Renal cortical epithelial cell (primary cell): ENCODE measurements at regions not wholly inside any gene's neighbourhood (a gene's known extent, or its start where the extent isn't known, plus 50 kb on each side); places are given as distances from the start of the nearest gene placed in this dataset.
"Not testable (repeated sequence)": the region's sequence is repeated elsewhere in the genome, so short reads cannot be mapped to it uniquely, and the experiment has no call there.

Experiments used
- DNase-seq: peaks from one replicate; pipeline ENCODE4 v3.0.0-alpha.2; 2011; ENCODE audit warnings: low read depth

DNA sequence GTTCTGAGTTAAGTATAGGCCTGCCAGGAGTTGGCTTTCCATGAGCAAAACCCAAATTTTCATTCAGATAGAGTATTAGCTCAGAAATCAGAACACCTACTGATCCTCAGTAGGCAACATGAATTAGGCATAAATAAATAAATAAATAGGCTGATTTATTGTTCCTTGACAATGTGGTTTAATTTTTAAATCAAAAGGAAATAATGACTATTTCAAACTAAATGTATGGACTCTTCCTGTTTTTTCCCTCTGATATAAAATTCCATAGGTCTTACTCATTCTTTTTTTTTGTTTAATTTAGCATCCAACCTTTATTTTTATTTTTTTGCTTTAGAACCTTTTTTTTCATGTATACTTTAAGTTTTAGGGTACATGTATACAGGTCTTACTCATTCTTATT is 140.2 kb upstream of the ITGA6 start:
- DNase-seq: no peak

DNA sequence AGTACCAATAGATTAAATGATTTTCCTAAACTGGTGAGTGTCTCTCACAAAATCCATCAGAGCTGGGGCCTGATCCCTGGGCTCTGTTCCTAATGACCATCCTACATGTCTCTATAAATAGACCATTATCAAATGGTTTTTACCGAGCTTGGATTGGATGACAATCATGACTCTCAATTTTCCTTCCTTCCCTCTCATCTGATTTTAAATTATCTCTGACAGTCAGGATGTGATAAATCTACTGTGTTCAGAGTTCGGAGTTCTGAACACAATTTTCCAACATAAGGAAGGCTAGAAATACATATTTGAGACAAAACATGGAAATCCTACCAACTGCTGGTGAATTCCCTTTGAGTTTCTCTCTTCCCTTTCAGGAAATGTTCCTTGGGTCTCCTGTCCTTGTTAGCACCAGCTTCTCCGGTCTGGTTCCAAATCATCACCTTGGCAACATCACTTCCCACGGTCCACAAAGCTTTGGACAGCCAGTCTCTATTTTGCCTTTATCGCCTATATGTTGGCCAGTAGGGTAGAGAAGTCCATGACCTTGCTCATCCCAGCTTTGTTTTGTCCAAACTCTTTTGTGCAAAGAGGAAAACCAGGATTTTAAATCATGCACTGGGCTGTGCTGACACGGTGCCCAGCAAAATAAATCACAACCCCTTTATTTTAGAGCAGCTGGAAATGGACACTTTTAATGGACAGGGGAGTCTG is 139.6 kb upstream of the ITGA6 start:
- no peak for DNase-seq

DNA sequence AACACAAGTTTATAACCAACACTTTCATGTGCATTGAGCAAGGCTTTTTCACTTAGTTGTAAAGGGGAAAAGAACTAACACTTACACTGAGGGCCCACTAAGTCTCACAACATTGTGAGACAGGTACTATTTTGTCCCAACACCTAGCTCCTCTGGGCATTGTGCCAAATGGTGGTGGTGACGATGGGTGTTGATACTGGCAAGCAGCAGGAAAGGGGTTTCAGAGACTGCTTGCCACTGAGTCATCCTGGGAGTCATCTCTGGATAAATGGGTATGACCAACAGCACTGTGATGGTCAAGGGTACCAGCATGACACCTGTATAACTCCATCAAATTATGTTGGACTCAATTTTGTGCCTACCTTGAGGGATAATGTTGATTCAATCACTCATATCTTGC is 138.8 kb upstream of the ITGA6 start:
- peak; percentile 69 for DNase-seq

DNA sequence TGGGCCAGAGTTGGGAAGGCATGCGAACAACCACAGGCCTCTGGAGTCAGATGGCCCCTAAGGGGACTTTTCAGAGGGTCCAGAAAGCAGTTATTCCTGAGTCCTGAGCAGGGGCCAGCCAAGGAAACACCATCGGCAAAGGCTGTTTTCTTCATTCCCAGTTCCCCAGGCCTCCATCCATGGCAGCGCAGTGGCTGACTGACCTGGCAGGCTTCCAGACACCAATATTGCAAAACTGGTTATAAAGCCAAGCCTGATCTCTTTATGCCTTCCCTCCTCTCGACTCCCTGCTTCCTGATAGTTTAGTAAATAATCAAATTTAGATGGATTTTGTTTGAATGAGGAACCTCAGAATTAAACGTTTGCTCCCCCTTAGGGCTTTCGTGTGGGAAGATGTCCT is 133.4 kb upstream of the ITGA6 start:
- peak; percentile 54 for DNase-seq

DNA sequence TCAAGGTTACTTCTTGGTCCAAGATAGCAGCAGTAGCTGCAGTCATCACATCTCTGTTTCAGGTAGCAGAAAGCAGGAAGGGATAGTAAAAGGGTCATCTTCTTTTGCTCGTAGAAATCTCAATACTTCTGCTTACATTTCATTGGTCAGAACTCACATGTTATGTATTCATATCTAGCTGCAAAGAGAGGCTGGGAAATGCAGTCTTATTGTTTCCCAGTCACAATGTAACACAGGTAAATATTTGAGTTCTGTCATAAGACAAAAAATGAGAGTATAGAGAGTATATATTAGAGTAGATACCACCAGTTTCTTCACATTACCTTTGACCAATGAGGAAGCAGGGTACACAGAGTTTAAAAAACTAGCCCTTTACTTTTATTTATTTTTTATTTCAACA is 132.4 kb upstream of the ITGA6 start:
- no peak for DNase-seq

DNA sequence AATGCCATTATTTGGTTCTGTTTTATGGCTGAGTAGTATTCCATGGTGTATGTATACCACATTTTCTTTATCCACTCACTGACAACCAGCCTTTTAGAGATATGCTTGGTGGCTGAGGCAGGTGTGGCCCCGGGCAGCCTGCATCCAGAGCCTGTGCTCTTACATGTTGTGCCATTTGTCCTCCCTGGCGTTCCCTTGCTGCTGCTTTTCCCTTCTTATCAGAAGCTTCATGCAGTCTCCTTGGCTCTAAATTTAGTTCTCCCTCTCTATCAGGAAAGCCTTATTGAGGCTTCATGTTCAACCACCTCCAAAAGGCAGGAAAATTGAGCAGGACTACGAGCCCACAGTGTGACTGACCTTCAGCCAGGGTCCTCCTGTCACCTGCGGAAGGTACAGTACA is 131.7 kb upstream of the ITGA6 start:
- DNase-seq: no peak

DNA sequence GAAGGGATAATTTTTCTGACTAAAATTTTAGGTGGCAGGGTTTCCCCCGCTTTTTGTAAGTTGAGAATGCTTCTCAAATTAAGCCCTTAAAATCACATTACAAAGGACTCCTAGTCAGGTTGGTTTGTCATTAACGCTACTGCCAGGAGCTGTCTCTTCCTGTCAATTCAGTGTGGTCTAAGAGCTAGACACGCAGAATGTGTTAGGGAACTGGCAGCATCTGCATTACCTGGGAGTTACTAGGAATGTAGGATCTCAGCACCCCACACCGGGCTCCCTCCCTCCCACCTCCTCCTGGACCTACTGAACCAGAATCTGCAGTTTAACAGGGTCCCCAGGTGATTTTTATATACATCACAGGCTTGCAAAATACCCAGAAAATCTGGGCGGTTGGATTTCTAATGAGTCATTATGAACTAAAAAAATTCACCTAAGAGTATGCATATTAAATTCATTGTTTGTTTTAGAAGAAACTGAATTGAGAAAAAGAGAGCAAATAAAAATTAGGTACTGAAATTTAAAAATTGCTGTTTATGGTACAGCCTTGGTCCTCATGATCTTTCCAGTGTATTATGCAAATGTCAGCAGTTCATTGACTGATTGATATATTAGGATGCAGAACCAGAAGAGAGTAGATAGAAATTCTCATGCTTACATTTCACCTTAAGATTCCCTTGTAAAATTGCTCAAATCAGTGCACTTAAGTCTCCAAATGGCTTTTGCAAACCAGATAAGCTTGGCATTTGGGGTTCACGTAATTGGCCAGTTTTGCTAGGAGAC is 130.9 kb upstream of the ITGA6 start:
- DNase-seq: no peak

DNA sequence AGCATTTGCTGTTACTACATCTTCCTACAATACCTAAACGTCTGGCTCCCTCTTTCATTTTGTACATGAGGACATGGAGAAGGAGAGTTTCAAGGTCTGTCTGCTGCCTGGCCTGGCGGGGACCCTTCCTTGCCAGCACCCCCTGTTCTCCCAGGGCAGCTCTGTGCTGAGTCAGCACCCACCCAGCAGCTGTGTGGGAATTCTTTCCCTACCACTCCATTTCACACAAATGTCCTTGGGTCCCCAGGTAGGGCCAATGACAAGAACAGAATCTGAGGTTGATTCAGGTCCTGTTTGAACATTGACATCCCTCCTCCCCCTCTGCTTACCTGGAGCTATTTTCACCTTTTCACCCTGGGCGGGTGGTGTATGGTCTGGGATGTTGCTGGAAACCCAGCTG is 129.9 kb upstream of the ITGA6 start:
- no peak for DNase-seq

DNA sequence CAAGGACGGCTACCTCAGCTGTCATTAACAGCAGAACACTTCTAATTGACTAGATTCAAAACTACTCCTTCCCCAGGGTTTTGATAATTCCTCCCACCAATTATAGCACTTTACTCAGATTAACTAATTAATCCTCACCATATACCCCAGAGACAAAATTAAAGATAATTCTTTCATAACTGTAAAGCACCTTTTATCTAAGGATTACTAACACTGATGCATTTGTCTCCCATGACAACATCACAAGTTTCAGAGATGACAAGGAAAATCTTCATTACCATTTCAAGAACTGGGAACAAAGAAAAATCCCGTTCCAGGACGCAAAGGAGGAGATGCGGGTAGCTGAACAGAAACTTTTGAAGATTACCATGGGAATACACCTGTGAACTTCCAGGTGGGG is 129.4 kb upstream of the ITGA6 start:
- no peak for DNase-seq

DNA sequence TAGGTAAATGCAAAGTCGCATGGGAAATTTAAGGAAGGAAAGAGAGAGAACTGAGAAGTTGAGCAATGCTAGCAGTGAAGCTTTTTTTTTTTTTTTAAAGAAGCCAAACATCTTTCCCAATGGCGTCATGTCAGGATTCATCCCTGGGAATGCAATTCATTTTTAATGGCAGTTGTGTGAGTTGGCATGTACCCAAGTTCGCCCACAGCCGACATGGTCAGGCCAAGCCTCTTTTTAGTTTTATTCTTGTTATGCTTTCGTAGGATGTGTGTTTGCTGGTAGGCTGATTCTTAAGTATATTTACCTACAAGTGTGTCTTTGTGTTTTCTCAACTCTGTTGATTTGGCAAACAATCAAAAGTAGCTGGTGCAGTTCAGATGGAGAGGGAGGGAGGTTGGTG is 127.6 kb upstream of the ITGA6 start:
- peak; percentile 63 for DNase-seq

DNA sequence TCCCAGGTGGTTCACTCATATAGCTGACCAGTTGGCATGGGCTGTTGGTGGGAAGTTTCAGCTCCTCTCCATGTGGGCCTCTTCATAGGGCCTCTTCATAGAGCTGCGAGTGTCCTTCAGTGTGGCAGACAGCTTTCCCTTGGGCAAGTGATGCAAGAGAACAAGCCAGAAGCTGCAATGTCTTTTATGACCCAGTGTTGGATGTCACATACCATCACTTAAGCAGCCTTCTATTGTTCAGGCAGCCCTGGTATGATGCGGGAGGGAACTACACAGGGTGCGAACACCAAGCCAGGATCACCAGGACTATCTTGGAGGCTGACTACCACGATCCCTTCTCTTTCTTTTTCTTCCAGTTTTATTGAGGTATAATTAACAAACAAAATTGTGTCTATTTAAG is 126.5 kb upstream of the ITGA6 start:
- no peak for DNase-seq

DNA sequence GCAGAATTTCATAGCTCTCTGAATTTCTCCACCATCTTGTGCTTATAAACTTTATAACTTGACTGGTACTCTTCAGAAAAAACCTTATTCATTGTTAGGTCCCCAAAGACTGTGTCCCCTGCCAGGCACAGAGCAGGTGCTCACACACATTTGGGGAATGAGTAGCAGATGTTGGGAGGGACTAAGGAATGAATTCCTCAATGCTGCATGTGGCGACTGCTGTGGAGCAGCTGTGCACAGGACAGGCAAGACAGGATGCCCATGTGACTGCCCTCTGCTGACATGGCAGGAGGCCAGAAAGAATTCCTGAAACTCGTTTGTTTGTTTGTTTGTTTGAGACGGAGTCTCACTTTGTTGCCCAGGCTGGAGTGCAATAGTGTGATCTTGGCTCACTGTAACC is 122.3 kb upstream of the ITGA6 start:
- no peak for DNase-seq

DNA sequence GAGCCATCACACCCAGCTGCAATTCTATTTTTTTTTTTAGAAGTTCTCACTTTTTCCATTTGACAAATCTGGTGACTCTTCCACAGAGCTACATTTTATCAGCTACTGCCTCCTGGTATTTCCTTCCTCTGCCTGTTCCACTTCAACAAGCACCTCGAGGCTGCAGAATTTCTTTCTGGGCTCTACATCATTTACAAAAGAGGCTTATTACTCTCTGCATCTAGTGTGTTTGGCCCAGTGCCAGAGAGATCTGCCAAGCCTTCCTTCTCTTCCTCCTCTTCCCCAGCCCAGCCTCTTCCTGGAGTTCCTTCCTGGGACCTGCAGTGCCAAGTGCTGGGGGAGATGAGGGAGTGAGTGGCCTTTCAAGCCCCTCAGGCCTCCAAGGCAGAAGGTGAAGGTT is 119.6 kb upstream of the ITGA6 start:
- peak; percentile 45 for DNase-seq

DNA sequence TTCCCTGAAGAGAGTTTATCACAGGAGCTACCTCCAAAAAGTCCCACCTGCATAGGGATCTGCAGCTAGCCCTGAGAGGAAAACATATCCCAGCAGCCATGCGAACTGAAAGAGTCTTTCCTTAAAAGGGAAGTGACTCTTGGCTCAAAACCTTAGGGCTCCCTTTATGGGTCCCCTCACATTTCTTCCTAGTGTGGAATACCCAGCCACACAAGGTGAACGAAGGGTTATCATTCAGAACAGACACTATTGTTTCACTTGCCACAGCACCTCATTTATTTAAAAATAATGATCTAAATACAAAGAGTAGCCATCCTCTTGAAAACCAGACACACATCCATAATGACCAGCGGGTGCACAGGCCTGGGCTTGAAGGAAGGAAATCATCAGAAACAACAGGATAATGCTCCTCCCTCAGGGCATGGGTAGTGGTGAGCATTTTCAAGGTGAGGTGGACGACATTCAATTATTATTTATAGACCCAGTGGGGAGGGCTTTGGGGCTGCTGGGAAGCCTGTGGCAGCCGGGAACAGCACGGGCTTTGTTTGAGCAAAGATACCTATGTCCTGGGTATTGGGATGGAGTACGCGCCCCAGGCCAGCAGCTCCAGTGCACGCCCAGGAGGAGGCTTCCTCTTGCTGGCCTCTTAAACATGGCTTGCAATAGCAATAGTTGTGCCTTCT is 119.0 kb upstream of the ITGA6 start:
- DNase-seq: no peak

DNA sequence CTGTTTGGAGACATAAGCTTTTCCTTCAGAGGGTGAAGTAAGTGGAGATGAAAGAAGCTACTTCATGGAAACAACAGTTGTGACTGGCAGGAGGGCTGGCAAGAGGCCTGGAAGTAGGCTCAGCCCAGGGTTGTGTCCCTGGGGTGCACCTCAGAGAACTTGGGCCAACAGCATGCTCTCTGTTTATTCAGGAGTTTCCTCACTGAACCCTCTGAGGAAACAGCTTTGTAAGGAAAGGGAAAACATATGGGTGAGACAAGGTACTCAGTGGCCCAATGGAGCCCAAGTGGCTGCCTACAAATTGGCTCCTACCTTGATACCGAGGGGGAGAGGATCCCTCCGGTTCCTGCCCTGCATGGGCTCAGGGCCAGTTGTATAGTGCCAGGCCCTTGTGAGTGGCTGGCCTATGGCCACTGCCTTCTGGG is 115.5 kb upstream of the ITGA6 start:
- no peak for DNase-seq

DNA sequence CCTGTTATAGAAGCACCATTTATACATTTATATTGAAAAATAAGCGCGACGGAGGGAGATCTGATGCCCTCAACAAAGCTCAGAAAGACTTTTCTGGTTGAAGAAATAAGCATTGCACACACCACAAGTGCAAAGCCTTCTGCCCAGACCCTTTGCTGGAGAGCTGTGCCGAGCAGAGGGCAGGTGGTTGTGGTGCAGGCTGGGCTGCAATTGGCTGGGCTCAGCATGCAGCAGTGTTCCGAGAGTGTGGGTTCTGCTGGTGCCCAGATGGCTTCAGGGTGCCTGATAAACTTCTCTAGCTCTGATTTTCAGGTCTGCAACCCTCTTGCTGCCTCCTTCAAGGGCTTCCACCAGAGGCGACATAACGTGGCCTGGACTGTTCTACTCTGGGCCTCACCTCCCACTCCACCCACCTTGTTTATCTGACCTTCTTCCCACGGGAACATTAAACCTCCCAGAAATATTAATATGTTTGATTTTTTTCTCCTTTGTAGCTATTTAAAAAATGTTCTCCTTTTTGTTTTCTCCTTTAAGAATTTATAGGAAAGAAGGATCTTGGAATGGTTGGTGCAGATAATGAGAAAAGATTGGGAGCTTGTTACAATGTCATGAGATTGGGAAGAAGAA is 113.6 kb upstream of the ITGA6 start:
- no peak for DNase-seq

DNA sequence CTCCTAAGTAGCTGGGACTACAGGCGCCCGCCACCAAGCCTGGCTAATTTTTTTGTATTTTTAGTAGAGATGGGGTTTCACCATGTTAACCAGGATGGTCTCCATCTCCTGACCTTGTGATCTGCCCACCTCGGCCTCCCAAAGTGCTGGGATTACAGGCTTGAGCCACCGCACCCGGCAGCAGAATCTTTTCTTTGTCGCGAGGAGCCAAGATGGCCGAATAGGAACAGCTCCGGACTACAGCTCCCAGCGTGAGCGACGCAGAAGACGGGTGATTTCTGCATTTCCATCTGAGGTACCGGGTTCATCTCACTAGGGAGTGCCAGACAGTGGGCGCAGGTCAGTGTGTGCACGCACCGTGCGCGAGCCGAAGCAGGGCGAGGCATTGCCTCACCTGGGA is 112.3 kb upstream of the ITGA6 start:
- not testable (repeated sequence) for DNase-seq

DNA sequence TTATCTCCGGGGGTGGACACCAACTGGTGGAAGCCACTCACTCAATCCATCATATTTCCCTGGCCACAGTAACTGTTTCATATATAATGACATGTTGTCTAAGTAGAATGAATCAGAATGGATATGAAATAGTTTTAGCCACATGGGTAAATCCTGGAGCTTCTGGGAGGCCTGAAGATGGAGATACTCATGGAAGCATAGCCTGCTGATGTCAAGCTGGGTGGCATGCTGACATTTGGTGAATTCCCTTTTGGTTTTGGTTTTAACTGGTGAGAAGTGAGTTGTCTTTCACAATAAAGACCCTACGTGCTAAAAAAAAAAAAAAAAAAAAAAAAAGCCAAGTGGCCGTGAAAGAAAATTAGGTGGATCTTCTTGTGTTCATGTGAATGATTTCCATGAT is 105.3 kb upstream of the ITGA6 start:
- DNase-seq: no peak

DNA sequence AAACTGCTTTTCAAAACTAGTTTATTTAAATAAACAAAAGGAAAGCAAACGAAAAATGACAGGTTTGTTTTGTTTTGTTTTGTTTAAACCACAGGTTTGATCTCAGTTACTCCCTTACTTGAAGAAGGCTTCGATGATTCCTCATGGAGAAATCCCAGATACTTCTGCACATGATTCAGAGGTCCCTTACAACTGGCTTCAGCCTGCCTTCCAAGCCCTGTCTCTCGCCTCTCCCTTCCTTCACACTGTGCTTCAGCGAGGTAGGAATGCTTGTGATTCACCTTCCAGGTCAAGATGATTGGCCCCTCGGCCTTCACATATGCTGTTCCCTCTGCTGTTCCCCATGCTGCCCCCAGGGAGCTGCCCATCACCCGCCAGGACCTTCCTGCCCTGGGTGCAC is 104.1 kb upstream of the ITGA6 start:
- DNase-seq: peak; percentile 61

DNA sequence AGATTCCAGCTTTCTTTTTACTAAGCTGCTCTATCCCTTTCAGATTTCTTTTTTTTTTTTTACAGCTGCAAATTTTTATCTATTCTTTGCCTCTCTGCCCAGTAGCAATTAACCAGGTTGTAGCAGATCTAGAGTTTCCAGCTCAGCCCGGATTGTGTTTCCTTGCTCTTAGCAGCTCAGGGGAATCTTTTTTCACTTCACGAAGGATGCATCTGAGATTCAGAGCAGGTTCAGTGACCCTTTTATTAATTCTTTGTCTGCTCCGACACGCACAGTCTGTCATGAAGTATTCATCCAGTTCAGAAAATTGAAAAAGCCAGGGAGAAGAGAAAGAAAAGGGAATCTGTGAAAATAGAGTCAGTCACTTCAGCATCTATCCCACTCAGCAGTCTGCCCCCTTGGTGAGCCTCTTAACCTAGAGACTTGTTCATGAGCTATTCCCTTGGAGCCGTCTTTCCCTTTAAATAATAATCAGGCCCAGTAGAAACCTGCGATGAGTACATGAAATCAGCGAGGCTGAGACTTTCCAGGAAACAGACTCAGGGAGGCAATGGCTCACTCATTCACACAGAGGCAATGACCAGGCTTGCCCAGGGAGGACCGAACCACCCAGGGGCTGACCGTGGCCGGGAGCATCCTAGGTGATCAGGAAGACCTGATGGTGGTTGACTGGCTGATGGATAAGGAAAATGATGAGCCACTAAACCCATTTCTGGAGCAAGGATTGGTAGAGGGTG is 103.4 kb upstream of the ITGA6 start:
- peak; percentile 46 for DNase-seq

DNA sequence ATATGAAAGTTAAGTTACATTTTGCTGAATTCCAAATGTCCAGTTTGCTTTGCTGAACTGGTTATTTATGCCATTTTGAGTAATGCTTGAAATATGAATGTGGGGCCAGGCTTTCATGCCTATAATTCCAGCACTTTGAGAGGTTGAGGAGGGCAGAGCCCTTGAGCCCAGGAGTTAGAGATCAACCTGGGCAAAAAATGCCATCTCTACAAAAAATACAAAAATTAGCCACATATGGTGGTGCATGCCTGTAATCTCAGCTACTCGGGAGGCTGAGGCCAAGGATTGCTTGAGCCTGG is 101.2 kb upstream of the ITGA6 start:
- DNase-seq: no peak
